ENCODE measurements at regions not wholly inside any gene's neighbourhood (a gene's known extent, or its start where the extent isn't known, plus 50 kb on each side); places are given as distances from the start of the nearest gene placed in this dataset.

- no peaks in the 10 kb centered on the region for H3K4me1 Mint-ChIP-seq (ENCODE audit: low read depth, unreplicated experiment)
- Histone ChIP-seq H3K36me3 (ENCODE audit: control insufficient read depth, insufficient read depth, low read length) (peaks cover 7% of the 10 kb centered on the region), H3K9me3 (no peaks in the 10 kb centered on the region), H3K4me3 (ENCODE audit: low read depth, low read length) (no peak overlapping the region), H3K27me3 (replicated peaks; ENCODE audit: control insufficient read depth, insufficient read depth, low read length) (no peaks in the 10 kb centered on the region), H3K4me1 (no peaks in the 10 kb centered on the region)
- peaks cover 49% of the 10 kb centered on the region for H3K36me3 Mint-ChIP-seq (ENCODE audit: insufficient read depth, unreplicated experiment)
- no peak overlapping the region for H3K27ac Mint-ChIP-seq (ENCODE audit: unreplicated experiment)
- no peaks in the 10 kb centered on the region for H3K27me3 Mint-ChIP-seq (ENCODE audit: insufficient read depth, unreplicated experiment)
- POLR2A ChIA-PET, result no interaction called here
- intact Hi-C loops (cut with micrococcal nuclease; ENCODE audit: unreplicated experiment), result loop anchor here (2.0 kb wide), 1 partner anchor 267 kb away; no protein-coding TSS in a partner anchor
- DNase-seq, result no peak
- no TSS peak for BruUV-seq (replicated peaks)
- no peaks in the 10 kb centered on the region for H3K9me3 Mint-ChIP-seq (ENCODE audit: unreplicated experiment)
- no peak overlapping the region for H3K4me3 Mint-ChIP-seq (ENCODE audit: unreplicated experiment)
- CTCF ChIA-PET, result no interaction called here
- no peak for TF ChIP-seq CTCF (IDR thresholded peaks at IDR 0.05; ENCODE audit: insufficient read depth in 1 of 2, low read depth in 1 of 2, low read length in 1 of 2, severe bottlenecking in 1 of 2, unreplicated experiment in 1 of 2)
Observed at GRCh38 chr11:70813651-70814050, 415.3 kb downstream of the CTTN start.

- no peaks in the 10 kb centered on the region for H3K27me3 ChIP-seq (replicated peaks; ENCODE audit: control insufficient read depth, insufficient read depth, low read length)
- DNase-seq, result no peak
- H3K36me3 Mint-ChIP-seq (ENCODE audit: insufficient read depth, unreplicated experiment), result peaks cover 46% of the 10 kb centered on the region
- no peak overlapping the region for H3K4me3 Mint-ChIP-seq (ENCODE audit: unreplicated experiment)
- TF ChIP-seq CTCF (IDR thresholded peaks at IDR 0.05; ENCODE audit: insufficient read depth in 1 of 2, low read depth in 1 of 2, low read length in 1 of 2, severe bottlenecking in 1 of 2, unreplicated experiment in 1 of 2), result no peak
- H3K27me3 Mint-ChIP-seq (ENCODE audit: insufficient read depth, unreplicated experiment), result no peaks in the 10 kb centered on the region
- no TSS peak for BruUV-seq (replicated peaks)
- no peaks in the 10 kb centered on the region for H3K4me1 Mint-ChIP-seq (ENCODE audit: low read depth, unreplicated experiment)
- no peak overlapping the region for H3K4me3 ChIP-seq (ENCODE audit: low read depth, low read length)
- H3K36me3 ChIP-seq (ENCODE audit: control insufficient read depth, insufficient read depth, low read length), result peaks cover 11% of the 10 kb centered on the region
- no peaks in the 10 kb centered on the region for H3K9me3 Mint-ChIP-seq (ENCODE audit: unreplicated experiment)
- intact Hi-C loops (cut with micrococcal nuclease; ENCODE audit: unreplicated experiment), result loop anchor here (1.0 to 2.0 kb wide), 2 partner anchors 265 to 557 kb away; no protein-coding TSS in a partner anchor
- H3K9me3 ChIP-seq, result no peaks in the 10 kb centered on the region
- ChIA-PET CTCF (interaction anchor here (0.5 to 1.3 kb wide), 6 partner anchors 10 to 739 kb away, joined by 3 to 7 read pairs (median 3); no protein-coding TSS in a partner anchor), POLR2A (interaction anchor here (0.6 kb wide), 1 partner anchor 78 kb away, joined by 3 read pairs; no protein-coding TSS in a partner anchor)
- no peaks in the 10 kb centered on the region for H3K4me1 ChIP-seq
- H3K27ac Mint-ChIP-seq (ENCODE audit: unreplicated experiment), result no peak overlapping the region
Observed at GRCh38 chr11:70815485-70815832, 417.1 kb downstream of the CTTN start.

GRCh38 chr11:70816156-70816678 is 417.9 kb downstream of the CTTN start:
- Histone ChIP-seq H3K4me3 (ENCODE audit: low read depth, low read length) (no peak overlapping the region), H3K4me1 (no peaks in the 10 kb centered on the region), H3K9me3 (no peaks in the 10 kb centered on the region), H3K27me3 (replicated peaks; ENCODE audit: control insufficient read depth, insufficient read depth, low read length) (no peaks in the 10 kb centered on the region), H3K36me3 (ENCODE audit: control insufficient read depth, insufficient read depth, low read length) (peaks cover 11% of the 10 kb centered on the region)
- H3K27me3 Mint-ChIP-seq (ENCODE audit: insufficient read depth, unreplicated experiment), result no peaks in the 10 kb centered on the region
- H3K36me3 Mint-ChIP-seq (ENCODE audit: insufficient read depth, unreplicated experiment), result peaks cover 49% of the 10 kb centered on the region
- H3K4me3 Mint-ChIP-seq (ENCODE audit: unreplicated experiment), result no peak overlapping the region
- ChIA-PET CTCF (interaction anchor here (0.6 kb wide), 1 partner anchor 1992 kb away, joined by 4 read pairs; no protein-coding TSS in a partner anchor), POLR2A (no interaction called here)
- peak overlapping the region; percentile 23 for H3K27ac Mint-ChIP-seq (ENCODE audit: unreplicated experiment)
- TF ChIP-seq CTCF (IDR thresholded peaks at IDR 0.05; ENCODE audit: insufficient read depth in 1 of 2, low read depth in 1 of 2, low read length in 1 of 2, severe bottlenecking in 1 of 2, unreplicated experiment in 1 of 2), result no peak
- intact Hi-C loops (cut with micrococcal nuclease; ENCODE audit: unreplicated experiment), result no loop called here
- no peak for DNase-seq
- H3K9me3 Mint-ChIP-seq (ENCODE audit: unreplicated experiment), result no peaks in the 10 kb centered on the region
- BruUV-seq (replicated peaks), result no TSS peak
- H3K4me1 Mint-ChIP-seq (ENCODE audit: low read depth, unreplicated experiment), result no peaks in the 10 kb centered on the region

Data from Caco-2 (cell line).